ENCODE measurements at regions not wholly inside any gene's neighbourhood (a gene's known extent, or its start where the extent isn't known, plus 50 kb on each side); places are given as distances from the start of the nearest gene placed in this dataset.
"Not testable (repeated sequence)": the region's sequence is repeated elsewhere in the genome, so short reads cannot be mapped to it uniquely, and the experiment has no call there.

- intact Hi-C loops (cut with DNase I) = no loop called here
- DNase-seq (ENCODE audit: low spot score) = no peak
These were observed 238.8 kb downstream of the PDCD6IP start for GRCh38 chr3:34037260-34037659.

- intact Hi-C loops (cut with DNase I) = no loop called here
- no peak for DNase-seq (ENCODE audit: low spot score)
These were observed 239.7 kb downstream of the PDCD6IP start for GRCh38 chr3:34038131-34038530.

- no peak for DNase-seq (ENCODE audit: low spot score)
- intact Hi-C loops (cut with DNase I) = no loop called here
These were observed 247.7 kb downstream of the PDCD6IP start for GRCh38 chr3:34046154-34046553.

- no peak for DNase-seq (ENCODE audit: low spot score)
- intact Hi-C loops (cut with DNase I) = no loop called here
These were observed 255.2 kb downstream of the PDCD6IP start for GRCh38 chr3:34053626-34054025.

GRCh38 chr3:34056181-34056910, 257.9 kb downstream of the PDCD6IP start:
- intact Hi-C loops (cut with DNase I) = no loop called here
- DNase-seq (ENCODE audit: low spot score) = no peak

- intact Hi-C loops (cut with DNase I) = no loop called here
- DNase-seq (ENCODE audit: low spot score) = no peak
These were observed 258.5 kb downstream of the PDCD6IP start for GRCh38 chr3:34056951-34057390.

GRCh38 chr3:34060995-34061394, 262.6 kb downstream of the PDCD6IP start:
- intact Hi-C loops (cut with DNase I); DNase-seq (ENCODE audit: low spot score): not testable (repeated sequence)

GRCh38 chr3:34065901-34066300, 267.5 kb downstream of the PDCD6IP start:
- intact Hi-C loops (cut with DNase I) = no loop called here
- no peak for DNase-seq (ENCODE audit: low spot score)

GRCh38 chr3:34066328-34066727, 267.9 kb downstream of the PDCD6IP start:
- no peak for DNase-seq (ENCODE audit: low spot score)
- intact Hi-C loops (cut with DNase I) = no loop called here

GRCh38 chr3:34066999-34067398, 268.6 kb downstream of the PDCD6IP start:
- intact Hi-C loops (cut with DNase I) = no loop called here
- no peak for DNase-seq (ENCODE audit: low spot score)

GRCh38 chr3:34067536-34068051, 269.2 kb downstream of the PDCD6IP start:
- intact Hi-C loops (cut with DNase I) = no loop called here

GRCh38 chr3:34068505-34068904, 270.1 kb downstream of the PDCD6IP start:
- no peak for DNase-seq (ENCODE audit: low spot score)
- intact Hi-C loops (cut with DNase I) = no loop called here

More at GRCh38 chr3:34067536-34068051, 269.2 kb downstream of the PDCD6IP start:
- no peak for DNase-seq (ENCODE audit: low spot score)

- intact Hi-C loops (cut with DNase I) = no loop called here
- DNase-seq (ENCODE audit: low spot score) = no peak
These were observed 272.6 kb downstream of the PDCD6IP start for GRCh38 chr3:34070831-34071585.

GRCh38 chr3:34072297-34072696, 273.9 kb downstream of the PDCD6IP start:
- DNase-seq (ENCODE audit: low spot score) = no peak
- intact Hi-C loops (cut with DNase I) = no loop called here

- intact Hi-C loops (cut with DNase I) = no loop called here
- no peak for DNase-seq (ENCODE audit: low spot score)
These were observed 274.7 kb downstream of the PDCD6IP start for GRCh38 chr3:34073111-34073510.

GRCh38 chr3:34073961-34074360, 275.5 kb downstream of the PDCD6IP start:
- intact Hi-C loops (cut with DNase I) = no loop called here
- DNase-seq (ENCODE audit: low spot score) = no peak

- intact Hi-C loops (cut with DNase I) = no loop called here
These were observed 277.5 kb downstream of the PDCD6IP start for GRCh38 chr3:34075975-34076374.

GRCh38 chr3:34077417-34078195, 279.2 kb downstream of the PDCD6IP start:
- intact Hi-C loops (cut with DNase I) = no loop called here
- no peak for DNase-seq (ENCODE audit: low spot score)

More at GRCh38 chr3:34075975-34076374, 277.5 kb downstream of the PDCD6IP start:
- DNase-seq (ENCODE audit: low spot score) = no peak

GRCh38 chr3:34078418-34078817, 280.0 kb downstream of the PDCD6IP start:
- intact Hi-C loops (cut with DNase I) = no loop called here
- DNase-seq (ENCODE audit: low spot score) = no peak

- intact Hi-C loops (cut with DNase I); DNase-seq (ENCODE audit: low spot score): not testable (repeated sequence)
These were observed 281.4 kb downstream of the PDCD6IP start for GRCh38 chr3:34079849-34080248.

Data from cardiac septum (tissue), 1 donor.